ENCODE measurements at regions not wholly inside any gene's neighbourhood (a gene's known extent, or its start where the extent isn't known, plus 50 kb on each side); places are given as distances from the start of the nearest gene placed in this dataset.
"Not testable (repeated sequence)": the region's sequence is repeated elsewhere in the genome, so short reads cannot be mapped to it uniquely, and the experiment has no call there.

GRCh38 chr10:130513686-130514476, 377.7 kb downstream of the GLRX3 start:
- no peak overlapping the region for H3K9ac ChIP-seq (ENCODE audit: low read length)
- H3K9me3 ChIP-seq (ENCODE audit: control insufficient read depth, low read depth, low read length) = no peaks in the 10 kb centered on the region
- no peaks in the 10 kb centered on the region for H3K4me1 ChIP-seq (ENCODE audit: control insufficient read depth, low read depth, low read length)
- no peak overlapping the region for H3K27ac ChIP-seq (ENCODE audit: low read length)
- H3K27me3 ChIP-seq (ENCODE audit: control insufficient read depth, insufficient read depth, low read length) = no peaks in the 10 kb centered on the region
- H3K4me3 ChIP-seq (ENCODE audit: low read length) = no peak overlapping the region
- no peaks in the 10 kb centered on the region for H3K36me3 ChIP-seq (ENCODE audit: control insufficient read depth, low read depth, low read length)

- no peaks in the 10 kb centered on the region for H3K9me3 ChIP-seq (ENCODE audit: control insufficient read depth, low read depth, low read length)
- H3K27ac ChIP-seq (ENCODE audit: low read length) = no peak overlapping the region
- no peak overlapping the region for H3K4me3 ChIP-seq (ENCODE audit: low read length)
- H3K36me3 ChIP-seq (ENCODE audit: control insufficient read depth, low read depth, low read length) = no peaks in the 10 kb centered on the region
- H3K9ac ChIP-seq (ENCODE audit: low read length) = no peak overlapping the region
- no peaks in the 10 kb centered on the region for H3K27me3 ChIP-seq (ENCODE audit: control insufficient read depth, insufficient read depth, low read length)
- H3K4me1 ChIP-seq (ENCODE audit: control insufficient read depth, low read depth, low read length) = no peaks in the 10 kb centered on the region
Observed at GRCh38 chr10:130515670-130516069, 379.5 kb downstream of the GLRX3 start.

GRCh38 chr10:130516141-130516735, 380.0 kb downstream of the GLRX3 start:
- Histone ChIP-seq H3K4me3 (ENCODE audit: low read length) (no peak overlapping the region), H3K27me3 (ENCODE audit: control insufficient read depth, insufficient read depth, low read length) (no peaks in the 10 kb centered on the region), H3K4me1 (ENCODE audit: control insufficient read depth, low read depth, low read length) (no peaks in the 10 kb centered on the region), H3K27ac (ENCODE audit: low read length) (no peak overlapping the region), H3K36me3 (ENCODE audit: control insufficient read depth, low read depth, low read length) (no peaks in the 10 kb centered on the region), H3K9me3 (ENCODE audit: control insufficient read depth, low read depth, low read length) (no peaks in the 10 kb centered on the region), H3K9ac (ENCODE audit: low read length) (no peak overlapping the region)

GRCh38 chr10:130518921-130519320, 382.7 kb downstream of the GLRX3 start:
- H3K27me3 ChIP-seq (ENCODE audit: control insufficient read depth, insufficient read depth, low read length); H3K9me3 ChIP-seq (ENCODE audit: control insufficient read depth, low read depth, low read length); H3K4me3 ChIP-seq (ENCODE audit: low read length); H3K4me1 ChIP-seq (ENCODE audit: control insufficient read depth, low read depth, low read length); H3K9ac ChIP-seq (ENCODE audit: low read length); H3K27ac ChIP-seq (ENCODE audit: low read length); H3K36me3 ChIP-seq (ENCODE audit: control insufficient read depth, low read depth, low read length): not testable (repeated sequence)

GRCh38 chr10:130519791-130520190, 383.6 kb downstream of the GLRX3 start:
- no peaks in the 10 kb centered on the region for H3K4me1 ChIP-seq (ENCODE audit: control insufficient read depth, low read depth, low read length)
- no peaks in the 10 kb centered on the region for H3K27me3 ChIP-seq (ENCODE audit: control insufficient read depth, insufficient read depth, low read length)
- H3K9me3 ChIP-seq (ENCODE audit: control insufficient read depth, low read depth, low read length) = no peaks in the 10 kb centered on the region
- H3K27ac ChIP-seq (ENCODE audit: low read length) = no peak overlapping the region
- no peak overlapping the region for H3K9ac ChIP-seq (ENCODE audit: low read length)
- H3K36me3 ChIP-seq (ENCODE audit: control insufficient read depth, low read depth, low read length) = no peaks in the 10 kb centered on the region
- no peak overlapping the region for H3K4me3 ChIP-seq (ENCODE audit: low read length)

- H3K4me1 ChIP-seq (ENCODE audit: control insufficient read depth, low read depth, low read length) = no peaks in the 10 kb centered on the region
- H3K9ac ChIP-seq (ENCODE audit: low read length) = no peak overlapping the region
- no peaks in the 10 kb centered on the region for H3K27me3 ChIP-seq (ENCODE audit: control insufficient read depth, insufficient read depth, low read length)
- H3K27ac ChIP-seq (ENCODE audit: low read length) = no peak overlapping the region
- H3K36me3 ChIP-seq (ENCODE audit: control insufficient read depth, low read depth, low read length) = no peaks in the 10 kb centered on the region
- H3K4me3 ChIP-seq (ENCODE audit: low read length) = no peak overlapping the region
- no peaks in the 10 kb centered on the region for H3K9me3 ChIP-seq (ENCODE audit: control insufficient read depth, low read depth, low read length)
Observed at GRCh38 chr10:130531312-130531711, 395.1 kb downstream of the GLRX3 start.

GRCh38 chr10:130541090-130541489, 404.9 kb downstream of the GLRX3 start:
- H3K4me1 ChIP-seq (ENCODE audit: control insufficient read depth, low read depth, low read length) = no peaks in the 10 kb centered on the region
- H3K27me3 ChIP-seq (ENCODE audit: control insufficient read depth, insufficient read depth, low read length) = no peaks in the 10 kb centered on the region
- H3K27ac ChIP-seq (ENCODE audit: low read length) = no peak overlapping the region
- H3K4me3 ChIP-seq (ENCODE audit: low read length) = no peak overlapping the region
- no peaks in the 10 kb centered on the region for H3K36me3 ChIP-seq (ENCODE audit: control insufficient read depth, low read depth, low read length)
- no peak overlapping the region for H3K9ac ChIP-seq (ENCODE audit: low read length)
- H3K9me3 ChIP-seq (ENCODE audit: control insufficient read depth, low read depth, low read length) = no peaks in the 10 kb centered on the region

GRCh38 chr10:130542761-130543160, 406.6 kb downstream of the GLRX3 start:
- H3K27me3 ChIP-seq (ENCODE audit: control insufficient read depth, insufficient read depth, low read length) = no peaks in the 10 kb centered on the region
- H3K27ac ChIP-seq (ENCODE audit: low read length) = no peak overlapping the region
- H3K9me3 ChIP-seq (ENCODE audit: control insufficient read depth, low read depth, low read length) = no peaks in the 10 kb centered on the region
- H3K4me3 ChIP-seq (ENCODE audit: low read length) = no peak overlapping the region
- H3K4me1 ChIP-seq (ENCODE audit: control insufficient read depth, low read depth, low read length) = no peaks in the 10 kb centered on the region
- no peak overlapping the region for H3K9ac ChIP-seq (ENCODE audit: low read length)
- H3K36me3 ChIP-seq (ENCODE audit: control insufficient read depth, low read depth, low read length) = no peaks in the 10 kb centered on the region

- H3K9ac ChIP-seq (ENCODE audit: low read length) = no peak overlapping the region
- no peaks in the 10 kb centered on the region for H3K36me3 ChIP-seq (ENCODE audit: control insufficient read depth, low read depth, low read length)
- H3K4me3 ChIP-seq (ENCODE audit: low read length) = no peak overlapping the region
- no peak overlapping the region for H3K27ac ChIP-seq (ENCODE audit: low read length)
- no peaks in the 10 kb centered on the region for H3K9me3 ChIP-seq (ENCODE audit: control insufficient read depth, low read depth, low read length)
- H3K27me3 ChIP-seq (ENCODE audit: control insufficient read depth, insufficient read depth, low read length) = no peaks in the 10 kb centered on the region
- H3K4me1 ChIP-seq (ENCODE audit: control insufficient read depth, low read depth, low read length) = no peaks in the 10 kb centered on the region
Observed at GRCh38 chr10:130543794-130544193, 407.6 kb downstream of the GLRX3 start.

GRCh38 chr10:130545122-130545521, 408.9 kb downstream of the GLRX3 start:
- Histone ChIP-seq H3K9ac (ENCODE audit: low read length) (no peak overlapping the region), H3K4me1 (ENCODE audit: control insufficient read depth, low read depth, low read length) (no peaks in the 10 kb centered on the region), H3K27me3 (ENCODE audit: control insufficient read depth, insufficient read depth, low read length) (no peaks in the 10 kb centered on the region), H3K4me3 (ENCODE audit: low read length) (no peak overlapping the region), H3K9me3 (ENCODE audit: control insufficient read depth, low read depth, low read length) (no peaks in the 10 kb centered on the region), H3K27ac (ENCODE audit: low read length) (no peak overlapping the region), H3K36me3 (ENCODE audit: control insufficient read depth, low read depth, low read length) (no peaks in the 10 kb centered on the region)

GRCh38 chr10:130545697-130546096, 409.5 kb downstream of the GLRX3 start:
- no peaks in the 10 kb centered on the region for H3K9me3 ChIP-seq (ENCODE audit: control insufficient read depth, low read depth, low read length)
- no peak overlapping the region for H3K4me3 ChIP-seq (ENCODE audit: low read length)
- H3K27ac ChIP-seq (ENCODE audit: low read length) = no peak overlapping the region

GRCh38 chr10:130546841-130547240, 410.6 kb downstream of the GLRX3 start:
- Histone ChIP-seq H3K4me3 (ENCODE audit: low read length) (no peak overlapping the region), H3K9ac (ENCODE audit: low read length) (no peak overlapping the region), H3K36me3 (ENCODE audit: control insufficient read depth, low read depth, low read length) (no peaks in the 10 kb centered on the region), H3K27me3 (ENCODE audit: control insufficient read depth, insufficient read depth, low read length) (no peaks in the 10 kb centered on the region), H3K9me3 (ENCODE audit: control insufficient read depth, low read depth, low read length) (no peaks in the 10 kb centered on the region), H3K27ac (ENCODE audit: low read length) (no peak overlapping the region), H3K4me1 (ENCODE audit: control insufficient read depth, low read depth, low read length) (no peaks in the 10 kb centered on the region)

More at GRCh38 chr10:130545697-130546096, 409.5 kb downstream of the GLRX3 start:
- Histone ChIP-seq H3K36me3 (ENCODE audit: control insufficient read depth, low read depth, low read length) (no peaks in the 10 kb centered on the region), H3K27me3 (ENCODE audit: control insufficient read depth, insufficient read depth, low read length) (no peaks in the 10 kb centered on the region), H3K4me1 (ENCODE audit: control insufficient read depth, low read depth, low read length) (no peaks in the 10 kb centered on the region), H3K9ac (ENCODE audit: low read length) (no peak overlapping the region)

All from iPS-18a (cell line).